ENCODE measurements at regions not wholly inside any gene's neighbourhood (a gene's known extent, or its start where the extent isn't known, plus 50 kb on each side); places are given as distances from the start of the nearest gene placed in this dataset.

GRCh38 chrX:9378980-9379696, 85.7 kb upstream of the TBL1X start:
- in situ Hi-C loops (cut with MboI; ENCODE audit: low sequenced_read_pairs in 4 of 4) (no loop called here), intact Hi-C loops (cut with DNase I; ENCODE audit: low total_unique reads) (no loop called here)
- no peak for DNase-seq

GRCh38 chrX:9379697-9380551, 84.9 kb upstream of the TBL1X start:
- no peak overlapping the region for H3K4me3 ChIP-seq
- no peaks in the 10 kb centered on the region for H3K4me1 ChIP-seq
- TF ChIP-seq POLR2A (IDR thresholded peaks at IDR 0.05) = no peak
- no peak for TF ChIP-seq CTCF (IDR thresholded peaks at IDR 0.05 in 4 of 5, conservative IDR thresholded peaks at IDR 0.05 in 1 of 5)
- H3K9me3 ChIP-seq = no peaks in the 10 kb centered on the region
- DNase-seq (no peak), ATAC-seq (no peak)
- in situ Hi-C loops (cut with MboI; ENCODE audit: low sequenced_read_pairs in 4 of 4) (no loop called here), intact Hi-C loops (cut with DNase I; ENCODE audit: low total_unique reads) (no loop called here)
- H3K27me3 ChIP-seq = no peaks in the 10 kb centered on the region
- H3K27ac ChIP-seq = no peak overlapping the region
- no peaks in the 10 kb centered on the region for H3K36me3 ChIP-seq

More at GRCh38 chrX:9378980-9379696, 85.7 kb upstream of the TBL1X start:
- H3K4me1 ChIP-seq = no peaks in the 10 kb centered on the region
- H3K4me3 ChIP-seq = no peak overlapping the region
- ATAC-seq = no peak
- no peak overlapping the region for H3K27ac ChIP-seq
- H3K27me3 ChIP-seq = no peaks in the 10 kb centered on the region
- H3K9me3 ChIP-seq = no peaks in the 10 kb centered on the region
- H3K36me3 ChIP-seq = no peaks in the 10 kb centered on the region
- no peak for TF ChIP-seq CTCF (IDR thresholded peaks at IDR 0.05 in 4 of 5, conservative IDR thresholded peaks at IDR 0.05 in 1 of 5)
- no peak for TF ChIP-seq POLR2A (IDR thresholded peaks at IDR 0.05)

GRCh38 chrX:9383655-9384054, 81.2 kb upstream of the TBL1X start:
- TF ChIP-seq POLR2A (IDR thresholded peaks at IDR 0.05) (no peak), CTCF (IDR thresholded peaks at IDR 0.05 in 4 of 5, conservative IDR thresholded peaks at IDR 0.05 in 1 of 5) (no peak)
- Histone ChIP-seq H3K4me3 (no peak overlapping the region), H3K27ac (no peak overlapping the region), H3K36me3 (no peaks in the 10 kb centered on the region), H3K27me3 (no peaks in the 10 kb centered on the region), H3K9me3 (no peaks in the 10 kb centered on the region), H3K4me1 (no peaks in the 10 kb centered on the region)
- in situ Hi-C loops (cut with MboI; ENCODE audit: low sequenced_read_pairs in 4 of 4) (no loop called here), intact Hi-C loops (cut with DNase I; ENCODE audit: low total_unique reads) (no loop called here)
- DNase-seq (no peak), ATAC-seq (no peak)

- Histone ChIP-seq H3K4me1 (no peaks in the 10 kb centered on the region), H3K27me3 (no peaks in the 10 kb centered on the region), H3K4me3 (no peak overlapping the region), H3K9me3 (no peaks in the 10 kb centered on the region), H3K27ac (no peak overlapping the region), H3K36me3 (no peaks in the 10 kb centered on the region)
- no peak for DNase-seq
- intact Hi-C loops (cut with DNase I; ENCODE audit: low total_unique reads) (no loop called here), in situ Hi-C loops (cut with MboI; ENCODE audit: low sequenced_read_pairs in 4 of 4) (no loop called here)
- TF ChIP-seq CTCF (IDR thresholded peaks at IDR 0.05 in 4 of 5, conservative IDR thresholded peaks at IDR 0.05 in 1 of 5) (no peak), POLR2A (IDR thresholded peaks at IDR 0.05) (no peak)
- ATAC-seq = no peak
Measured at GRCh38 chrX:9388450-9388849, 76.4 kb upstream of the TBL1X start.

All from gastrocnemius medialis (tissue), 4 donors.